Ramos (cell line): ENCODE measurements at regions not wholly inside any gene's neighbourhood (a gene's known extent, or its start where the extent isn't known, plus 50 kb on each side); places are given as distances from the start of the nearest gene placed in this dataset.

ENCODE experiments used
- in situ Hi-C: fragments of 300-500 bp; cut with MboI; formaldehyde crosslinking; loops from one replicate; pipeline ENCODE4 v1.14.3; 2022; ENCODE audit warnings: low sequenced_read_pairs; ENCODE audit not compliant: unreplicated experiment

DNA sequence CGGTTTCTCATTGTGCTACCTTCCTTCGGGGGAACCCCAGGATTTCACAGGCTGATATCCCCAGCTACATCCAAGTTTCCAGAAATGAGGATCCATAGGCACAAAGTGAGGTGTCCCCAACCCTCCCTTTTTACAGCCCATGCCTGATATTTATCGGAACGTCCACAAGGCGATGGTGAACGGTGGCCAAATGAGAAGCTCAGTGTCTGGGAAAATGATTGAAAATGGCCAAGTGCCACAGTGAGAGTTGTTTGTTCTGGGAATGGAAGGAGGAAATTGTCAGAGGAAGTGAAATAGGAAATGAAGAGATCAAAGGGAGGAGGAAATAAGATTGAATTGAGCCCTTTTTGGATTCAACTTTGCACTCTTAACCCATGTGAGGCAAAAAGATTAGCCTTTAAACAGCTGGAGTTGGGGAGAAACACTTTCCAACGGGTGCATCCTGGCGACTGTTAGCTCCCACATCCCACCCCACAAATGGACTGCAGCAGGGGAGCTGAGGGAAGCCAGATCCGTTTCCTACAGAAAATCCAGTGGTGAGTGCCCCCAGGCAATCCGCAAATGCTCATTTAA lies 294.4 kb upstream of the IRX5 start:
- in situ Hi-C loops = loop anchor here (25.0 kb wide), 1 partner anchor 326 kb away; no protein-coding TSS in a partner anchor

DNA sequence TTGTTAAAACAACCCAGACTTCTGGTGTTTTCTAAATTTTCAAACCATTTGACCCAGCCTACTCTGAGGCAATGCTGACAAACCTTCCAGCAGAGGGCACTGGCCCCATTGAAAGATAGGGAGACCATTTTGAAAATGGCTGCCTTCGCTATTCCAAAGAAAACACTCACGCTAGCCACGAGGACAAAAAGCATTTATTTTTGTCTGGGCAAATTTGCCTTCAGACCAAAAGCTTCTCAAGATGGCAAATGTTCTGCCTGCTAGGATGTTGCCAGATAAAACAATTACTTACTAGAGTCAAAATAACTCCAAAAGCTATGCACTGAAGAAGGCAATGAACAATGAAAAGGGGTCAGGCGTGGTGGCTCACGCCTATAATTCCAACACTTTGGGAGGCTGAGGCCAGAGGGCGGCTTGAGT lies 296.7 kb upstream of the IRX5 start:
- in situ Hi-C loops = loop anchor here (25.0 kb wide), 1 partner anchor 328 kb away; no protein-coding TSS in a partner anchor

DNA sequence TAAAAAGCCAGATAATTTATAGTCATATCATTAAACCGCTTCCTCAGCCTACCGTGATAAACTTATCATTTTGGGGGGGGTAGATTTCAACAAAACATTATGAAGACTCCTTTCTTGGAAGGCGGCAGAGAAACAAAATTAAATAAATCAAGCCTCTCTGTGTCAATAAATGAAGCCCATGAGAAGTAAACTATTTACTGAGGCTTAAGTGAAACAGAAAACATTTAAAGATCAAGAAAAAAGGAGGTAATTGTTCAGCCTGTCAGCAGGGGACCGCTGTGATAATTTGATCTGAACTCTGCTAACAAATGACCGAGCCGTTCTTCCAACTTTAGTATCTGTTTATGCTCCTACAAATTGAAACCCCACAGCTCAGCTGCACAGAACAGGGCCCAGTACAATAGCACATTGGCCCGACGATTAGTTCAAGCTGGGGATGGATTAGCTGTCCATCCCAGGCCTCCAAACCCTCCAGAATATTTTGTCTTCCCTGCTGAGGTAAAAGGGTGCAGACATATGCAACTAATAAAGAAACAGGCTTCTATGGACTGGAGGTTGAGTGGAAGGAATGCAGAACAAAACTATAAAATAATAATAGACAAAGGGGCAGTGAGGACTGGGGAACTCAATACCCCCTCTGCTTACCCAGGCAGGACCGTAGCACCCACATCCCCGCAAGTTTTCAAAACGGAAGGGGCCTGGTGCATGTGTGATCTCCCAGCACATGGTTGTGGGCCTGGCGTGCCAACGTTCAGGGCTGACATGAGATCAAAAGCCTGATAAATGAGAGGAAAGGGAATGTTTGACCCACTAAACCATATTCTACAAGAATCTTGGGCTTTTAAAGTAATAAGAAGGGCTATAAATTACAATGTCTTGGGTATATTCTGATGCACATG lies 298.1 kb upstream of the IRX5 start:
- in situ Hi-C loops = loop anchor here (25.0 kb wide), 1 partner anchor 330 kb away; no protein-coding TSS in a partner anchor

DNA sequence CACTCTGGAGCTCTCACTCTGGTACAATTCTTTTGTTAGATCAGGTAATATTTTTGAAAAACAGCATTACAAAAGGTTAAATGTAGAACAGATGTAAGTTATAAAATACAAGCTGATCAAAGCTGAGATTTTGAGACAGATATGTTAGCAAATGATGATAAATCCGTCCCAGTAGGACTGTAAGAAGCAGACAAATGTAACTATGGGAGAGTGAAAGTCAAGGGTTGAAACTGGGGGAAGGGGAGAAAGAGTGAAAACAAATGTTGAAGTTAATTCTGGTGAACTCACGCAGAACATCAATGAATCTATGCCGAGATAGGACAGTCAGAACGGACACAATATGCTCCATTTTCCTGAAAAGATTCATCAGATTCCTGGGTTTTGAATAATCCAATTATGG lies 298.9 kb upstream of the IRX5 start:
- in situ Hi-C loops = loop anchor here (25.0 kb wide), 1 partner anchor 331 kb away; no protein-coding TSS in a partner anchor

DNA sequence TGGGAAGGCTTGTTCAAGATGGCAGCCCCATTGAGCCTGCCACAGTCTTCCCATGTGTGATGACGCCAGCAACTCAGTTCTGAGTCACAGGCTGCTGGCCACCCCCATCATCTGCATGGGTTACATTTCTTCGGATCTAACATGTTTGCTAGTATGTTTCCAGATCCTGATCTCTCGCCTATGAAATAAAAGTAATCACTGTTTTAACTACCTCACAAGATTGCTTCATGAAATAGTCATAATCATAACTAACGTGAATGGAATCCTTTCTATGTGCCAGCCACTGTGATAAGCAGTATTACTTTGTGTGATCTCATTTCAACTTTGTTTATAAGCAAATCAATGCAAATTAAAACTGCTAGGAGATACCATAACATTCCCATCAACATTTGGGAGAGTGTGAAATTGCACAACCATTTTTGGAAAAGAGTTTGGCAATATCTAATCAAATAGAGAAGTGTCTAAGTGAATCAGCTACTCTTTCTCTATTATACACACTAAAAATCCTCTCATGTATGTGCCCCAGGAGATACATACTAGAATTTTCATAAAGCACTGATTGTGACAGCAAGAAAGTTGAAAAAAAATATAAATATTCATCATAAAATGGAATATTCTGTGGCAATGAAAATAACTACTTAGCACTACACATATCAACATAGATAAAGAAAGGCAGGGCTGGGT lies 300.2 kb upstream of the IRX5 start:
- in situ Hi-C loops = loop anchor here (25.0 kb wide), 1 partner anchor 332 kb away; no protein-coding TSS in a partner anchor

DNA sequence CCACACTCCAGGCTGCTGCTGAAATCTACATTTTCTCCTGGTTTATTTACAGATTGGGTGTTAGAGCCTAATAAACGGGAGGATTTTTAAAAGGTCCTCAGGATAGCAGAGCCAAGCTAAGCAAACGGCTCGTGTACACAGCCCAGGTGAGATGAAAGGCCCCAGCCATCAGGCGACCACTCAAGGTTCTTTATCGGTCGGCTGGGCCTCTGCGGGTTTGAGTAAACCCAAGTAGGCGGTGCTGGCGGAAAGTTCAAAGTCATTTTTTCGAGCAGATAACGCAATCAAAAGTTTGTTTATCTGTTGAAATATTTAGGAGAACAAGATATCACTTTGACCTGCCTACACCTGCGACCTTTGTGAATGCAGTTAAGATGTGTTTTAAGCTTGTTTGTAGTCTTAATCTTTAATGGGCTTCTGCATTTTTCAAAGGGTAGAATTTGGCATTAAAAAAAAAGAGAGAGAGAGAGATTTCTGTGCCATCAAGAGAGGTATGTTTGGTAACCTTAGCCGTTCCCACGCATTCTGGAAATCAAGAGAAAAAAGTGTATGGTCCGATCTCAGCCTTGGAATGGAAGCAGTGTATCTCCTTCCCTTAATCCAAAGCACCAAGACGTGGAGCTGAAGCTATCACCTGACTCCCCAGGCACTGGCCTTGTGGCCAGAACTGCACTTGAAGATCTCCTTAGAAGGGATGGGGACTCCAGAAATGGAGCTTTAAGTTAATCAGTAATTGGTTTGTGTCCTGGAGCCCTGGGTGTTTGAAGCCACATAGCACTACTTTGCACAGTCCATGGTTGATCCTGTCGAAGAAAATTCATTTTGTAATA lies 301.7 kb upstream of the IRX5 start:
- in situ Hi-C loops = loop anchor here (25.0 kb wide), 1 partner anchor 333 kb away; no protein-coding TSS in a partner anchor

DNA sequence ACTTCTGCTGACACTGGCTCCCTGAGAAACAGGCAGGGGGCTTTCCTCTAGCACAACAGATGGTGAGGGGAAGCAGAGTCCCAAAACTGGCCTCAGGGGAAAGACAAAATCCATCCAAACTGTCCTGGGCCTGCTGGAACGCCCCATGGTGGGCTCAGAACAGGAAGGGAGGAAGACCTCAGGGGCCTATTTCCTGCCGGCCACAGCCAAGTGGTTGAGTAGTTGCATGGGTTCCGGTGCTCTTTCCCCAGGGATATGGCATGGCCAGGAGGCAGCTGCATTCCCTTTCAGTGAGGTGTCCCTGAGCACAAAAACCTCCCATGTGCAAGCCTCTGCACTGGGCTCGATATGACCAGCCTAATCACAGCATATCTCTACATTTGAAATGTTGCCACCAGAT lies 303.0 kb upstream of the IRX5 start:
- in situ Hi-C loops = loop anchor here (25.0 kb wide), 1 partner anchor 335 kb away; no protein-coding TSS in a partner anchor

DNA sequence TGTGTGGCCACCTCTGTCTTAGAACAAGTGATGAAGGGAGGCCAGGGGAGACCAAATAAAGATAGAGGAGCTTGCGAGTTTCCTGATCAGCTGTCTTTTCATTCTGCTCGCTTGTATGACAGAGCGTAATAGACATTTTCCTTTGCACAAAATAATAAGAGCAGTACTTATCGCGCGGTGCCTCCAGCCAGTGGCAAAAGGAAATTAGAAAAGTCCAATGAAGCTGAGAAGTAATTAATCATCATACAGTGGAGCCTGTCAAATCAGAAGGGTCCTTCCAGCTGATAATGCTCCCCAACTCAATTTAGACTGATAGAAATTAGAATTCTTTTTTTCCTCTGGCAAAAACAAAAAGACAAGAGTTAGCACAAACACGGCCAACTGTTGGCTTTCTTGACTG lies 307.0 kb upstream of the IRX5 start:
- in situ Hi-C loops = no loop called here

DNA sequence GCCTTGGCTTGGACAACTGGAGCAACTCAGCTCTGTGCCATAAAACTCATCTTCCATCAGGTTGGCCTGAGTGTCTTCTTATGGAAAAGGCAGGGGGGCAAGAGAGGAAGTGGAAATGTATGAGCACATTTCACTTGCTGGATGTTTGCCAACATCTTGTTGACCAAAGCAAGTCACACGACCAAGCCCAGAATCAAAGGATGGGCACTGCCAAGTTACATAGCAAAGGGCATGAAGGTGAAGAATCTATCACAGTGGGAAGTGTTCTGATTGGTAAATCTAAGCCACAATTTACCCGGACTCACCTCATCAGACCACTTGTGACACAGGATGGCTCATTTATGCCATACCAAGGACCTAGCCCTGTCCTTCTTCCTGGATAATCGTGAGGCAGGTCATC lies 310.5 kb upstream of the IRX5 start:
- in situ Hi-C loops = no loop called here

DNA sequence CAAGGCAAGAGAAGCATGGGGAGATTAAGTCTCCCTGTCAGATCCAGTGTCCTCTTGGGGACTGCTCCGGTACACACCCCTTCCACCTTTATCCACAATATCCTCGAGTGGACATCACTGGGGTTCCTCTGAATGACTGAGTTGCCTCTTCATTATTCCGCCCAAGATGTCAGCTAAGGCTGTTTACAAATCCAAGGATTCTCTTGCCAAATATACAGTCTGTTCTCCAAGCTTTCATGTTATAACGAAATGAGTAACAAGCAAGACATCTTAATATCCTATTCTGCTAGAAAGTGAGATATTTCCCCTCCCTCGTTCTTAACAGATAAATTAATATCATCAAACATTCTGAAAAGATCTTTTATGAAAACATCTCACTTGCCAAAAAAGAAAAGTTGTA lies 314.1 kb upstream of the IRX5 start:
- in situ Hi-C loops = no loop called here

DNA sequence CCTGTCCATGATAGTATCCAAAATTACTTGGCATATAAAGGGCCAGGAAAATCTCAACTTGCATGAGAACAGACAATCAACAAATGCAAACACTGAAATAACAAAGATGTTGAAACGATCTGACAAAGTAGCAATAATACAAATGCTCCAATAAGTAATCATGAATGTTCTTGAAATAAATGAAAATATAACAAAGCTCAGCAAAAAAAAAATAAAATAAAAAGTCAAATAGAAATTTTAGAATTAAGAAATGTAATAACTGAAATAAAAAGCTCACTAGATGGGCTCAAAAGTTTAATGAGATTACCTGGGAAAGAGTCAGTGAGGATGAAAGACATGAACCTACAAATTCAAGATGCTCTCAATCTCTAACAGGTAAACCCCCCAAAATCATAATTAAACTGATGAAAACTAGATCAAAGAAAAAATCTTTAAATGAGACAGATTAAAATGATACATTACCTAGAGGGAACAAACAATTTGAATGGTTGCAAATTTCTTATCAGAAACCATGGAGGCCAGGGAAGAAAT lies 319.0 kb upstream of the IRX3 start:
- in situ Hi-C loops = no loop called here

DNA sequence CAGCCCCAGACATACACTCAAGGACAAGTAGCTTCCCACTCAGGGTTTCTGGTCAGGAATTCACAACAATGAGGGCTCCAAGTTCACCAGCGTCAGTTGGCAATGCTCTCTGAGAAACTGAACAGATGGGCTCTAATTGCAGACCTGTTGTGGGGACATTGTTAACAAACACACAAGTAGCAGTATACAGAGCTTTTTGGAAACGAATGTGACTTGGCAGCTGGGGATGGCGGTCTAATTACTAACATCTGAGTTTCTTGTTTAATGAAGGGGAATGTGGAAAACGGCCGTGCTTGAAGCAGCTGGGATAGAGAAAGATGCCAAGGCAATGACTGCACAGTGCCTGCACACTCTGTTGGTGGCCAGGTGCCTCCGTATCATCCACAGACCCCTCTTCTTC lies 316.1 kb upstream of the IRX3 start:
- in situ Hi-C loops = no loop called here

DNA sequence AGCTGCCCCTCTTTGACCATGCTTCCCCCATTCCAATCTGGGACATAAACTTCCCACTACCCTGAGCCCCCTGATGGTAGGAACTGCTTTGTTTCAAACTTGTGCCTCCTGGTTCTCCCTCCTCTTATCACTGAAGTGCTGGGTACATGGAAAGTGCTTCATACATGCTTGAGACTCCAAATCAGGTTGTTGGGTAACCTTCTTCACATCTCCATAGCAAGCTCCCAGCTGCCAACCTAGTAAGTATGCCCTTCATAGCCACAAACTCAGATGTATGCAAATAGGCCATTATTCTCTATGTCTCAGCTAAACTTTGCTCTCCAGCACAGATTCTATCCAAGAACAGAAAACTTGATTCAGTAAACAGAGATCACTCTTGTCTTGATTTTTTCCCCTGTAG lies 310.6 kb upstream of the IRX3 start:
- in situ Hi-C loops = no loop called here

DNA sequence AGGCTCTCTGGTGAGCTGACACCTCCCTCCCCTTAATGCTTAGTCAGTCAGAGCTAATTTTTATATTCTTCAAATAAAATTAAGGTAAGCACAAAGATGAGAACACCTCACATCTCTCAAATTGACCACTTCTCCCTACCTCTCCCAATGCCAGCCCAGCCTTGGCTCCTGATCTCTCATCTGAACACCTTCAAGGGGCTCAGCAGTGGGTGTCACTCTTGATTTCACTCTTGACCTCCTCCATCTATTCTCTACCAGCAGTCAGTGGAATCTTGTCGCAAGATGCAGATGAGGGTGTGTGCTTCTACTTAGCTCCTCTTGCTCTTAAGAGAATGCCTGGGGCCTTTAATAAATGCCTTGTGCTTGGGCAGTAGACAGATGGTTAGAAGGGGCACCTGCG lies 309.0 kb upstream of the IRX3 start:
- in situ Hi-C loops = no loop called here

DNA sequence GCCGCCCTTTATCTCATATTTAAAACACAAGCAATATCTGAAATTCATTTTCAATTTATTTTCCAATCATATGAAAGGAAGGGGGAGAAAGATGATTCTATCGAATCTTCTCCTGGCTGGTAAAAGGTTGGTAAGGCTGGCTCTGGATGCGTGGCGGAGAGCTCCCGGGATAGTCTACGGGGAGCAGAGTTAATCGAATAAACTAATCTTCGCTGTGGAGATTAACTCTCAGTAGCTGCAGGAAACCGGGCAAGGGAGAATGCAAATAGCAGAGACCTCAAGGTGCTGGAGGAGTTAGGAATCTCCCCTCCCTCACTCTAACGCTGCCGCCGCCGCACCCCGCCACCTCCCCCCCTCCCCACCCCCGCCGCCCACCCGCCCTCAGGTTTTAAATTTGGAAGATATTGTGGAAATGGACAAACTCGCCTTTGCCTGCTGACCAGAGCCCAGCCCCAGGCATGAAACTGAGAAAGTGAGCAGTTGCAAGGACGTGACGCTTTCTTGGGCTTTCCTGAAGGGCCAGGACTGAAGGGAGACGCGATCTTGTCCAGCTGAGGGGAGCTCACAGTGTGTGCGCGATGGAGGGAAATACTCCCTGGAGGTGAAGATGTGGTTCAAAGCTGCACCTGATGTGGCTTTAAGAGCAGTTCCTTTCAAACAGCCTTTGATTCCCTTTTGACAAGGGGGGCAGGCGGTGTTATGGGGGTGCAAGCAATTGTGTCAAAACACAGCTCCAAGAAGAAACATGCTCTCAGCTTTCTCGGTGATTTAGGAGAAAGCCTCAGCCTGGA lies 308.2 kb upstream of the IRX3 start:
- in situ Hi-C loops = no loop called here

DNA sequence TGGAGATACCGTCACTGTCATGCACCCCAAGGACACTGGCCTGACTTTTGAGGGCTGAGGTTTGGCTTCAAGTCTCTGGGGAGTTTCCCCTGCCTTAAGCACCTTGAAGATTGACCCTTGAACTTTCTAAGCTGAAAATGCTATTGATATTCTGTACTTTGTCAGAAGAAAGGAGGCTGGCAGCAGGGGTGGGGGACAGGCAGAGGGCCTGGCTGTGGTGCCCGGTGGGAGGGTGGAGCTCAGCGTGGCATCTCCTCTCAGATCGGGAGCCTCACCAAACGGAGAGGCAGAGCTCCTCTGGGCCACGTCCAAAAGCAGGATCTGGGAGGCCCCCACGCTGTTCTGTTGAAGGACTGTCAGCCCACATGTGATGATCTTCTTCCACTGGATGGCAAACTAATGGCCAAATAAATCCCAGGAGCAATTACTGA lies 305.2 kb upstream of the IRX3 start:
- in situ Hi-C loops = no loop called here

DNA sequence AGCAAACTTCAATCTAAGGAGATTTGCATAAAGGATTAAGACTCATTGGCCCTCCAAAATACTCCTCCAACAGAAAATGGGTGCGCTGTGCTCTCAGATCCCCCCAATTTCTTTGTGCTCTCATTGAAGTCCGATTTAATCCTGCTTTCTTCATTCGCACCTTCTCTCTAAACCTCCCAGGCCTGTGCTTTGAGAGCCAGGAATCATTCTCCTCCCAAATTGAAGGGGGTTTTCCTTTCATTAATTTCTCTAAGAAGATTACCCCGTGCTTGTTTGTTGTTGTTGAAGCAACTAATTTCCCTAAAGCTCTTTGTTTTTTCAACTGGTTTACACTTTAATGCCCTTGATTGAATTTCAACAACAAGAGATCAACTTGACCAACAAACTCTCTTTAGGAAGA lies 304.2 kb upstream of the IRX3 start:
- in situ Hi-C loops = no loop called here

DNA sequence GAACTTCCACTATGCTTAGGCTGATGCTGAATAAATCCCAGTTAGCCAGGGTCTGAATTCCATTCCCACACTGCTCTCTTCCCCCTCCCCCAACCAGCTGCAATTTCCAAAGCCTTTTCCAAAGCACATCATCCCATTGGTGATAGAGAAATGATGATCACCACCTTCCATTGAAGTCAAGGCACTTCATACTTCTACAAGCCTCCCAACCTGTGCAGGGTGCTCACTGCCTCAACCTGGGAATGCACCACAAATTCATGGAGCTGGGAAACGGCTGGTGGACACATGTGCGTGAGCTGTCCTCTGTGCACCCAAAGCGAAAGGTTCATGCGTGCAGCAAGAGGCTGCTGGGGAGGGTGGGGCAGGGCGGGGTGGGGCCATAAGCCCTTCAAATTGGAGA lies 302.7 kb upstream of the IRX3 start:
- in situ Hi-C loops = no loop called here

DNA sequence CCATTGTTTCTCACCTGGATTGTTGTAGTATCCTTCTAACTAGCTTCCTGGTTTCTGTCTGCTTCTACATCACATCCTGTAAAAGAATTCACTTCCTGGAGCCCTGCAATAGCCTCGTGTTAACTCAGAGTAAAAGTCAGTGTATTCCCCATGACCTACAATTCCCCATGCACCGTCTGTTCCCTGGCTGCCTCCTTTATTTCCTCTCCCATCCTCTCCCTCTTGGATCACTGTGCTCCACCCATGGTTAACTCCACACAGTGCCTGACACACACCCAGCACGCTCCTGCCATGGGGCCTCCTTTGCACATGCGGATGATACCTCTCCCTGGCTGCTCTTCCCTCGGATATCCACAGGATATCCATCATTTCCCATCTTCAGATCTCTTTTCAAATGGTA lies 301.4 kb upstream of the IRX3 start:
- in situ Hi-C loops = no loop called here
